Esophagus mucosa (tissue), 1 donor: ENCODE measurements at regions not wholly inside any gene's neighbourhood (a gene's known extent, or its start where the extent isn't known, plus 50 kb on each side); places are given as distances from the start of the nearest gene placed in this dataset.
"Not testable (repeated sequence)": the region's sequence is repeated elsewhere in the genome, so short reads cannot be mapped to it uniquely, and the experiment has no call there.

Source experiments
- ATAC-seq: fragments of 200-7000 bp; cut with Tn5 transposase; one replicate; pipeline ENCODE4 v1.9.1; 2020
- donor health status: DM: yes; HTN: yes; CAD: no.

- no peak for ATAC-seq
These were observed 219.6 kb upstream of the BTBD3 start for GRCh38 chr20:11698124-11698523.

GRCh38 chr20:11700831-11701230 is 216.9 kb upstream of the BTBD3 start:
- no peak for ATAC-seq

GRCh38 chr20:11702721-11703518 is 214.8 kb upstream of the BTBD3 start:
- ATAC-seq: no peak

GRCh38 chr20:11705512-11705911 is 212.2 kb upstream of the BTBD3 start:
- ATAC-seq: no peak

- ATAC-seq: not testable (repeated sequence)
These were observed 209.5 kb upstream of the BTBD3 start for GRCh38 chr20:11708223-11708622.

- no peak for ATAC-seq
These were observed 206.5 kb upstream of the BTBD3 start for GRCh38 chr20:11711214-11711613.

- no peak for ATAC-seq
These were observed 205.0 kb upstream of the BTBD3 start for GRCh38 chr20:11712639-11713160.

- no peak for ATAC-seq
These were observed 202.8 kb upstream of the BTBD3 start for GRCh38 chr20:11714886-11715285.

GRCh38 chr20:11716239-11716944 is 201.3 kb upstream of the BTBD3 start:
- no peak for ATAC-seq

- ATAC-seq: no peak
These were observed 200.8 kb upstream of the BTBD3 start for GRCh38 chr20:11716945-11717248.

GRCh38 chr20:11717562-11717961 is 200.1 kb upstream of the BTBD3 start:
- no peak for ATAC-seq

- ATAC-seq: no peak
These were observed 199.1 kb upstream of the BTBD3 start for GRCh38 chr20:11718474-11719094.

GRCh38 chr20:11719153-11719552 is 198.5 kb upstream of the BTBD3 start:
- ATAC-seq: no peak

- ATAC-seq: no peak
These were observed 196.3 kb upstream of the BTBD3 start for GRCh38 chr20:11721411-11721810.

- ATAC-seq: no peak
These were observed 193.6 kb upstream of the BTBD3 start for GRCh38 chr20:11724097-11724496.

- ATAC-seq: no peak
These were observed 191.7 kb upstream of the BTBD3 start for GRCh38 chr20:11726026-11726425.

- no peak for ATAC-seq
These were observed 190.0 kb upstream of the BTBD3 start for GRCh38 chr20:11727708-11728107.

GRCh38 chr20:11728937-11729336 is 188.8 kb upstream of the BTBD3 start:
- no peak for ATAC-seq

- no peak for ATAC-seq
These were observed 187.9 kb upstream of the BTBD3 start for GRCh38 chr20:11729806-11730205.

- ATAC-seq: no peak
These were observed 183.3 kb upstream of the BTBD3 start for GRCh38 chr20:11734431-11734830.

- ATAC-seq: no peak
These were observed 178.8 kb upstream of the BTBD3 start for GRCh38 chr20:11738852-11739251.

- ATAC-seq: no peak
These were observed 176.7 kb upstream of the BTBD3 start for GRCh38 chr20:11740975-11741374.

- no peak for ATAC-seq
These were observed 172.5 kb upstream of the BTBD3 start for GRCh38 chr20:11745145-11745544.

- no peak for ATAC-seq
These were observed 169.3 kb upstream of the BTBD3 start for GRCh38 chr20:11748436-11748835.
